ENCODE measurements at regions not wholly inside any gene's neighbourhood (a gene's known extent, or its start where the extent isn't known, plus 50 kb on each side); places are given as distances from the start of the nearest gene placed in this dataset.

DNA sequence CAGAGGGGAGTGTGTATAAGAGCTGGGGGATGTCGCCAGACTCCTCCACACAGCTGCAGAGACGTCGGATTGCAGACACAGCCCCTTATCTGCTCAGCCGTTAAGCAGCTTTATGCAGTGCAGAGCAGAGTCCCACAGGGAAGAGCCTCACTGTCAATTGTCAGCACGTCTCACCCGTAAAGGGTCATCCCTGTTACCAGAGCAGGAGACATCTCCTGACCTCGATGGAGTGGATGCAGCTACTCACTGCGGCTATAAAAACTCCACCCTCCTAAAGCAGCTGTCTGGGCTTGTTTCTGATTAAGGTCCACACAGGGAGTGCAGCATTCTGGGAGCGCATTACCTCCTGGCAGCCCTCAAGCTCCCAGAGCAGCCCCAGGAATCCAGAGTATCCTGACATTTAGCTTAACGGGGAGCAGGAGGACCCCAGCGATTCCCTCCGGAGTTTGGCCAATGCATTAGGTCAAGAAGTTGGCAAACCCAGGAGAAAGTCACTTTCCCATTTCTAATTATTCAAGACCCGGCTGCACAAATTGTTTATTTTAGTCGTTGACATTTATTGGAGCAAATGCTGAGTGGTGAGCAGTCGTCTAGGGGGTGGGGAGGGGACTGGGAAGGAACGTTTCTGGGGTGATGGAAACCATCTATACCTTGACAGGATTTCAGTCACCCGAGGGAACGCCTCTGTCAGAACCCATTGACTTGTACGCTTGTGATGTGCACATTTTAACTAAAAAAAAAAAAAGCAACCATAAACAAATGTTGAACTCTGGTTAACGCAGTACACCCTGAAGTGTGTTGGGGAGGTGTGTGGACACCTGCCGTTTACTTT lies 100.0 kb upstream of the ZNF469 start:
- TF ChIP-seq EZH2phosphoT487 (IDR thresholded peaks at IDR 0.05; ENCODE audit: insufficient read depth, low read depth) (no peak), EZH2 (IDR thresholded peaks at IDR 0.05; ENCODE audit: insufficient read depth, poor library complexity, severe bottlenecking) (no peak)

All from GM23248 (cell line).